Spleen (tissue), 11 donors: ENCODE measurements at regions not wholly inside any gene's neighbourhood (a gene's known extent, or its start where the extent isn't known, plus 50 kb on each side); places are given as distances from the start of the nearest gene placed in this dataset.

ENCODE experiments used
- DNase-seq: peaks from one replicate; pipeline ENCODE4 v3.0.0-alpha.2; 2020
- H3K27ac ChIP-seq, 8 donors: fragments of 200-600 bp; sonication (generic) in 7 of 8; 1 replicate in 4 of 8; 2 replicates in 4 of 8; pipeline versions ENCODE4 v1.5.0 to v1.8.0; 2016 to 2021; ENCODE audit warnings: inconsistent platforms in 4 of 8, mild to moderate bottlenecking in 4 of 8, moderate library complexity in 1 of 8
- H3K27me3 ChIP-seq, 7 donors: fragments of 200-600 bp; sonication (generic) in 6 of 7; replicated peaks in 1 of 7; 1 replicate in 4 of 7; 2 replicates in 3 of 7; pipeline versions ENCODE4 v1.5.0 to v1.8.0; 2016 to 2021; ENCODE audit warnings: inconsistent platforms in 3 of 7, mild to moderate bottlenecking in 1 of 7
- H3K36me3 ChIP-seq, 6 donors: fragments of 200-600 bp; sonication (generic) in 5 of 6; 1 replicate in 4 of 6; 2 replicates in 2 of 6; pipeline versions ENCODE4 v1.5.0 to v1.8.0; 2016 to 2021; ENCODE audit warnings: inconsistent platforms in 2 of 6
- H3K4me1 ChIP-seq, 6 donors: fragments of 200-600 bp; sonication (generic) in 5 of 6; 1 replicate in 3 of 6; 2 replicates in 3 of 6; pipeline versions ENCODE4 v1.5.0 to v1.8.0; 2016 to 2021; ENCODE audit warnings: inconsistent platforms in 3 of 6
- H3K4me3 ChIP-seq, 8 donors: fragments of 200-600 bp; sonication (generic) in 7 of 8; 1 replicate in 4 of 8; 2 replicates in 4 of 8; pipeline versions ENCODE4 v1.5.0 to v1.8.0; 2016 to 2021; ENCODE audit warnings: inconsistent platforms in 4 of 8, mild to moderate bottlenecking in 4 of 8, moderate library complexity in 2 of 8
- H3K9me3 ChIP-seq, 8 donors: fragments of 200-600 bp; sonication (generic) in 7 of 8; 1 replicate in 4 of 8; 2 replicates in 4 of 8; pipeline versions ENCODE4 v1.5.0 to v1.8.0; 2016 to 2021; ENCODE audit warnings: inconsistent platforms in 4 of 8
- POLR2A ChIP-seq, 3 donors: fragments of 450-650 bp; IDR thresholded peaks; one replicate each; pipeline ENCODE4 v1.5.1; 2017; ENCODE audit warnings: antibody characterized with exemption in 3 of 3, mild to moderate bottlenecking in 1 of 3
- POLR2AphosphoS5 ChIP-seq, 3 donors: sonication (generic); formaldehyde crosslinking; IDR thresholded peaks; one replicate each; pipeline ENCODE4 v1.5.1; 2017; ENCODE audit warnings: antibody characterized with exemption in 3 of 3
- WGBS, 5 donors: extraction: QIAGEN DNeasy Blood & Tissue Kit in 3 of 5; methylation state at CpG; one replicate each; pipeline versions ENCODE4 v1.1.5 to v1.1.7; 2013 to 2018; 5-methylcytosine and 5-hydroxymethylcytosine counted together
- intact Hi-C: fragments of 100-400 bp; cut with DNase I; formaldehyde crosslinking; loops from one replicate; pipeline ENCODE4 v1.15.0; 2023; ENCODE audit warnings: low total_unique reads
- TF ChIP-seq, protein P1 (sequence below), 11 experiments: fragments of 200-600 bp in 7 of 11; fragments of 450-650 bp in 4 of 11; sonication (generic) in 4 of 11; IDR thresholded peaks in 8 of 11; conservative IDR thresholded peaks in 3 of 11; 1 replicate in 7 of 11; 2 replicates in 4 of 11; pipeline versions ENCODE4 v1.4.0 to v1.8.0; 2016 to 2021; ENCODE audit warnings: antibody characterized with exemption in 11 of 11, inconsistent platforms in 4 of 11, mild to moderate bottlenecking in 1 of 11
- donor health status: healthy with polysubstance abuse.
- donor health status: DM: no; HTN: no; CAD: no; lungs with moderate emphysema.
- donor health status: DM: no; HTN: no; CAD: no.
- donor health status: Bipolar disorder and iron deficiency.
- donor health status: healthy.
- donor health status: DM: no; HTN: no; CAD: no.
- donor health status: DM: yes; HTN: yes; CAD: no.

DNA sequence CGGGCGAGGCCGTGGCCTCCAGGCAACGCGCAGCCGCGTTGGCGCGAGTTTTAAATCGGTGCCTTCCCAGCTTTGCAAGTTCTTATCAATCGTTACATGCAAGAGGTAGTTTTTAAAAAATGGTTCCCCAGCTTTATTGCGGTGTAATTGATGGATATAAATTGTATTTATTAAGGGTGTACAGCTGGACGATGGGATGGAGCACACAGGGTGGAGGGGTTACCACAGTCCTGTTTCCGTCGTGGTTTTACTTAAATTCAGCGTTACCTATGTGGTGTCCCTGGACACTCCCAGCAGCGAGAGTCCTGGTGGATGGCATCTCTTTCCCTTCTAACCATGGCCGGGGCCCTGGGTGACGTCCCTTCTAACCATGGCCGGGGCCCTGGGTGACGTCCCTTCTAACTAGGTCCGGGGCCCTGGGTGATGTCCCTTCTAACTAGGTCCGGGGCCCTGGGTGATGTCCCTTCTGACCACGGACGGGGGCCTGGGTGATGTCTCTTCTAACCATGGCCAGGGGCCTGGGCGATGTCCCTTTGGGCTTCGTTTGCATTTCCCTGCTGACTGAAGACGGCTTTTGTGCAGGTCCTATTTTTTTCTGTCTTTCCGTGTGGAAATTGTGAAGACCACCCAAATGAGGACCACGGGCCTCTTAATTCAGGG, 97.9 kb downstream of the TNFAIP2 start:
- no peaks in the 10 kb centered on the region for H3K36me3 ChIP-seq
- peak overlapping the region in 6 of 8 donors; percentile 19 to 56 (median 30) for H3K4me3 ChIP-seq
- 39 to 53% (median 44%) methylated on average over 27 to 30 of the region's 30 CpGs for WGBS, 5 donors
- intact Hi-C loops: no loop called here
- peaks cover 0 to 14% (median 10%) of the 10 kb centered on the region in 6 donors for H3K4me1 ChIP-seq
- H3K27me3 ChIP-seq: peaks cover 0 to 81% (median 31%) of the 10 kb centered on the region in 7 donors
- TF ChIP-seq POLR2AphosphoS5 (IDR thresholded peaks at IDR 0.05) (no peak), POLR2A (IDR thresholded peaks at IDR 0.05) (no peak)
- TF ChIP-seq, protein P1, sequence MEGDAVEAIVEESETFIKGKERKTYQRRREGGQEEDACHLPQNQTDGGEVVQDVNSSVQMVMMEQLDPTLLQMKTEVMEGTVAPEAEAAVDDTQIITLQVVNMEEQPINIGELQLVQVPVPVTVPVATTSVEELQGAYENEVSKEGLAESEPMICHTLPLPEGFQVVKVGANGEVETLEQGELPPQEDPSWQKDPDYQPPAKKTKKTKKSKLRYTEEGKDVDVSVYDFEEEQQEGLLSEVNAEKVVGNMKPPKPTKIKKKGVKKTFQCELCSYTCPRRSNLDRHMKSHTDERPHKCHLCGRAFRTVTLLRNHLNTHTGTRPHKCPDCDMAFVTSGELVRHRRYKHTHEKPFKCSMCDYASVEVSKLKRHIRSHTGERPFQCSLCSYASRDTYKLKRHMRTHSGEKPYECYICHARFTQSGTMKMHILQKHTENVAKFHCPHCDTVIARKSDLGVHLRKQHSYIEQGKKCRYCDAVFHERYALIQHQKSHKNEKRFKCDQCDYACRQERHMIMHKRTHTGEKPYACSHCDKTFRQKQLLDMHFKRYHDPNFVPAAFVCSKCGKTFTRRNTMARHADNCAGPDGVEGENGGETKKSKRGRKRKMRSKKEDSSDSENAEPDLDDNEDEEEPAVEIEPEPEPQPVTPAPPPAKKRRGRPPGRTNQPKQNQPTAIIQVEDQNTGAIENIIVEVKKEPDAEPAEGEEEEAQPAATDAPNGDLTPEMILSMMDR (IDR thresholded peaks at IDR 0.05 in 8 of 11, conservative IDR thresholded peaks at IDR 0.05 in 3 of 11): no peak
- H3K9me3 ChIP-seq: peaks cover 0 to 9% (median 2%) of the 10 kb centered on the region in 8 donors
- no peak overlapping the region for H3K27ac ChIP-seq
- no peak for DNase-seq

DNA sequence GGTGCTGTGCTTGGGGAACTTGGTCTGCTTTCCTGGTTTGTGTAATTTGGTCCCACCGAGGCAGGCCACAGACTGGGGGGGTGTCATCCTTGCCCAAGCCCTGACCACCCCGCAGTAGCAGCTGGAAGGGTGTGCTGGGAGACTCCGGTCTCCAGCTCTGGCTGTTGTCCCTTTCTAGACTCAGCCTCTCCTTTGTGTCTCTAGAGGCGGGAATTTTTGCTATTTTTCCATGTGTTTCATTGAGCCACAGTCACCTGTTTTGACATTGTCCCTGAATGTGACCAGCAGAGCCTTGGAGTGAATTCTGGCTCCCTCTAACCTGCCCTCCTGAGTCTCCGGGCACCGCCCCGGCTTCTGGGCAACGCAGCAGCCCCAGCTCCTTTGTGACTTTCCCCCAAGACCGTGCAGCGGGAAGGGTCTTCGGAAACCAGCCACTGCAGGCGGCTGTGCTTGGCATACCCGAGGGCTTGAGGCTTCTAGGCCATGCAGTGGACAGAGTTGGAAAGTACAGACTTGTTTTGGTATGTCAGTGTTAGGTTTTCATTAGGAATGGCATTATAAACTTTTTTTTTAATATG, 98.6 kb downstream of the TNFAIP2 start:
- no peak overlapping the region for H3K27ac ChIP-seq
- TF ChIP-seq, protein P1 (IDR thresholded peaks at IDR 0.05 in 8 of 11, conservative IDR thresholded peaks at IDR 0.05 in 3 of 11): no peak
- TF ChIP-seq POLR2AphosphoS5 (IDR thresholded peaks at IDR 0.05) (no peak), POLR2A (IDR thresholded peaks at IDR 0.05) (no peak)
- intact Hi-C loops: no loop called here
- peaks cover 0 to 9% (median 2%) of the 10 kb centered on the region in 8 donors for H3K9me3 ChIP-seq
- H3K27me3 ChIP-seq: peaks cover 0 to 88% (median 31%) of the 10 kb centered on the region in 7 donors
- H3K4me1 ChIP-seq: peaks cover 0 to 14% (median 10%) of the 10 kb centered on the region in 6 donors
- H3K4me3 ChIP-seq: no peak overlapping the region
- WGBS, 5 donors: 90 to 97% (median 91%) methylated on average over 9 to 13 of the region's 13 CpGs
- no peak for DNase-seq
- no peaks in the 10 kb centered on the region for H3K36me3 ChIP-seq

DNA sequence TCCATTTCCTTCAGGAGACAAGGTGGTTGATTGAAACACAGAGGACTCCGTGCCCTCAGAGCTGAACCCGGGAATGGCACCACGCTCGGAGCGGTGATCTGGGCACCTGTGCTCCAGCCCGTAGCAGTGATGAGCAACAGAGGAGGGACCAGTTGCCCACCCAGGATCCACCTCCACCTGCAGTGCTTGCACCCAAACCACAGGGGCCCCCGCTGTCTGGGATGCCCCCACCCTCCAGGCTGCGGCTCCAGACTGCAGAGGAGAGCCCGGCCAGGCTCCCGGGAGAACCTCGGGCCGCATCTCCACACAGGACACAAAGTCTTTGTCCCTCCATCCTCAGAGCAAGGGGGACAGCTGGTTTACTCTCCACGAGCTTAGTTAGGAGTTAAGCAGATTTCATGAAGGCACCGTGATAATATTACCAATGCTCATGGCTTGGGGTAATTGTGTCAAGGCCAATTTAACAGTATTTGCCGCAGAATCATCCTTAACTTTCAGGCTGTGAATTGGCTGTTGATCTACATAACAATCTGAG, 100.6 kb downstream of the TNFAIP2 start:
- no peak for TF ChIP-seq POLR2AphosphoS5 (IDR thresholded peaks at IDR 0.05)
- TF ChIP-seq, protein P1 (IDR thresholded peaks at IDR 0.05 in 8 of 11, conservative IDR thresholded peaks at IDR 0.05 in 3 of 11): no peak
- no peak for TF ChIP-seq POLR2A (IDR thresholded peaks at IDR 0.05)
- Histone ChIP-seq H3K4me1 (peaks cover 0 to 14% (median 10%) of the 10 kb centered on the region in 6 donors), H3K27me3 (peaks cover 0 to 84% (median 31%) of the 10 kb centered on the region in 7 donors), H3K36me3 (no peaks in the 10 kb centered on the region), H3K9me3 (no peaks in the 10 kb centered on the region), H3K4me3 (no peak overlapping the region), H3K27ac (no peak overlapping the region)
- 89 to 94% (median 91%) methylated on average over 13 to 15 of the region's 15 CpGs for WGBS, 5 donors
- intact Hi-C loops: no loop called here
- no peak for DNase-seq

DNA sequence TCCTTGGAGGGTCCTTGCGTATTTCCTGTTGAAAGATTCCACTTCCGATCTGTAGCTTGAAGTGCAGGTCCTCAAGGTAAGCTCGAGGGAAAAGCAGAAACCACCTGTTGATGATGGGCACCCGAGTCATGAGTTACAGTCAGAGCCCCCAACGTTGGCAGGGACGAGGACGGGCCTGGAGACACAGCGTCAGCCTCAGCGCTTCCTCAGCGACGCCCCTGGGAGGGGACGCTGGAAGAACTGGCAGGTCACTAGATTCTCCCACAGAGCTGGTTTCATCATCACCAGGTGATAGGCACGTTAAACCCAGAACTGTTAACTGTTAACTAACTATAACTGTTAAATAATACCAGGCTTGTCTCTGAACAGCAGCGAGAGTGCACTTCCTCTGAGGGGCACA, 101.8 kb downstream of the TNFAIP2 start:
- Histone ChIP-seq H3K27ac (no peak overlapping the region), H3K4me3 (no peak overlapping the region), H3K27me3 (peaks cover 0 to 84% (median 26%) of the 10 kb centered on the region in 7 donors), H3K36me3 (no peaks in the 10 kb centered on the region), H3K4me1 (peaks cover 0 to 14% (median 10%) of the 10 kb centered on the region in 6 donors), H3K9me3 (no peaks in the 10 kb centered on the region)
- TF ChIP-seq, protein P1 (IDR thresholded peaks at IDR 0.05 in 8 of 11, conservative IDR thresholded peaks at IDR 0.05 in 3 of 11): no peak
- TF ChIP-seq POLR2AphosphoS5 (IDR thresholded peaks at IDR 0.05): no peak
- no peak for TF ChIP-seq POLR2A (IDR thresholded peaks at IDR 0.05)
- DNase-seq: no peak
- 51 to 75% (median 66%) methylated on average over 12 to 14 of the region's 14 CpGs for WGBS, 5 donors
- intact Hi-C loops: no loop called here
